ENCODE measurements at regions not wholly inside any gene's neighbourhood (a gene's known extent, or its start where the extent isn't known, plus 50 kb on each side); places are given as distances from the start of the nearest gene placed in this dataset.
"Not testable (repeated sequence)": the region's sequence is repeated elsewhere in the genome, so short reads cannot be mapped to it uniquely, and the experiment has no call there.

- Histone ChIP-seq H3K36me3 (ENCODE audit: control insufficient read depth in 3 of 3, insufficient read depth in 2 of 3, low read depth in 1 of 3, low read length in 3 of 3) (no peaks in the 10 kb centered on the region), H3K4me1 (ENCODE audit: control insufficient read depth in 3 of 3, insufficient read depth in 2 of 3, low read depth in 1 of 3, low read length in 2 of 3) (no peaks in the 10 kb centered on the region), H3K9me3 (ENCODE audit: control insufficient read depth in 2 of 2, insufficient read depth in 1 of 2, low read depth in 1 of 2, low read length in 1 of 2) (peaks cover 0 to 14% of the 10 kb centered on the region in 2 donors), H3K27me3 (ENCODE audit: control insufficient read depth in 3 of 3, insufficient read depth in 3 of 3, low read length in 3 of 3) (no peaks in the 10 kb centered on the region), H3K4me3 (ENCODE audit: low read depth in 1 of 3, low read length in 3 of 3) (no peak overlapping the region), H3K27ac (ENCODE audit: low read depth in 1 of 3, low read length in 2 of 3) (no peak overlapping the region)
- WGBS, 3 donors = 72 to 86% (median 77%) methylated on average over 1 of the region's 1 CpG
- DNase-seq (peak in 1 of 2 donors; percentile 17), FAIRE-seq (no peak)
These were observed 521.4 kb downstream of the PCDH7 start for GRCh38 chr4:31241504-31242106.

- WGBS, 3 donors = 76 to 88% (median 79%) methylated on average over 1 of the region's 1 CpG
- Histone ChIP-seq H3K4me1 (ENCODE audit: control insufficient read depth in 3 of 3, insufficient read depth in 2 of 3, low read depth in 1 of 3, low read length in 2 of 3) (no peaks in the 10 kb centered on the region), H3K36me3 (ENCODE audit: control insufficient read depth in 3 of 3, insufficient read depth in 2 of 3, low read depth in 1 of 3, low read length in 3 of 3) (no peaks in the 10 kb centered on the region), H3K27me3 (ENCODE audit: control insufficient read depth in 3 of 3, insufficient read depth in 3 of 3, low read length in 3 of 3) (no peaks in the 10 kb centered on the region), H3K9me3 (ENCODE audit: control insufficient read depth in 2 of 2, insufficient read depth in 1 of 2, low read depth in 1 of 2, low read length in 1 of 2) (no peaks in the 10 kb centered on the region), H3K4me3 (ENCODE audit: low read depth in 1 of 3, low read length in 3 of 3) (no peak overlapping the region), H3K27ac (ENCODE audit: low read depth in 1 of 3, low read length in 2 of 3) (no peak overlapping the region)
- FAIRE-seq = no peak
- no peak for DNase-seq
These were observed 526.7 kb downstream of the PCDH7 start for GRCh38 chr4:31246856-31247255.

- FAIRE-seq = no peak
- Histone ChIP-seq H3K4me1 (ENCODE audit: control insufficient read depth in 3 of 3, insufficient read depth in 2 of 3, low read depth in 1 of 3, low read length in 2 of 3) (no peaks in the 10 kb centered on the region), H3K36me3 (ENCODE audit: control insufficient read depth in 3 of 3, insufficient read depth in 2 of 3, low read depth in 1 of 3, low read length in 3 of 3) (no peaks in the 10 kb centered on the region), H3K4me3 (ENCODE audit: low read depth in 1 of 3, low read length in 3 of 3) (no peak overlapping the region), H3K27ac (ENCODE audit: low read depth in 1 of 3, low read length in 2 of 3) (no peak overlapping the region), H3K27me3 (ENCODE audit: control insufficient read depth in 3 of 3, insufficient read depth in 3 of 3, low read length in 3 of 3) (no peaks in the 10 kb centered on the region), H3K9me3 (ENCODE audit: control insufficient read depth in 2 of 2, insufficient read depth in 1 of 2, low read depth in 1 of 2, low read length in 1 of 2) (peaks cover 0 to 4% of the 10 kb centered on the region in 2 donors)
- DNase-seq = no peak
- 94 to 96% (median 96%) methylated on average over 15 of the region's 15 CpGs for WGBS, 3 donors
These were observed 539.0 kb downstream of the PCDH7 start for GRCh38 chr4:31259119-31259518.

- Histone ChIP-seq H3K27me3 (ENCODE audit: control insufficient read depth in 3 of 3, insufficient read depth in 3 of 3, low read length in 3 of 3) (no peaks in the 10 kb centered on the region), H3K9me3 (ENCODE audit: control insufficient read depth in 2 of 2, insufficient read depth in 1 of 2, low read depth in 1 of 2, low read length in 1 of 2) (peaks cover 0 to 4% of the 10 kb centered on the region in 2 donors), H3K4me3 (ENCODE audit: low read depth in 1 of 3, low read length in 3 of 3) (no peak overlapping the region), H3K4me1 (ENCODE audit: control insufficient read depth in 3 of 3, insufficient read depth in 2 of 3, low read depth in 1 of 3, low read length in 2 of 3) (no peaks in the 10 kb centered on the region), H3K27ac (ENCODE audit: low read depth in 1 of 3, low read length in 2 of 3) (no peak overlapping the region), H3K36me3 (ENCODE audit: control insufficient read depth in 3 of 3, insufficient read depth in 2 of 3, low read depth in 1 of 3, low read length in 3 of 3) (no peaks in the 10 kb centered on the region)
- no peak for DNase-seq
- no peak for FAIRE-seq
- WGBS, 3 donors = 7 to 31% (median 17%) methylated on average over 2 of the region's 2 CpGs
These were observed 541.5 kb downstream of the PCDH7 start for GRCh38 chr4:31261632-31262031.

GRCh38 chr4:31266094-31266493, 545.9 kb downstream of the PCDH7 start:
- FAIRE-seq; H3K36me3 ChIP-seq (ENCODE audit: control insufficient read depth in 3 of 3, insufficient read depth in 2 of 3, low read depth in 1 of 3, low read length in 3 of 3); H3K9me3 ChIP-seq (ENCODE audit: control insufficient read depth in 2 of 2, insufficient read depth in 1 of 2, low read depth in 1 of 2, low read length in 1 of 2); H3K27ac ChIP-seq (ENCODE audit: low read depth in 1 of 3, low read length in 2 of 3); DNase-seq; H3K27me3 ChIP-seq (ENCODE audit: control insufficient read depth in 3 of 3, insufficient read depth in 3 of 3, low read length in 3 of 3); H3K4me1 ChIP-seq (ENCODE audit: control insufficient read depth in 3 of 3, insufficient read depth in 2 of 3, low read depth in 1 of 3, low read length in 2 of 3); H3K4me3 ChIP-seq (ENCODE audit: low read depth in 1 of 3, low read length in 3 of 3): not testable (repeated sequence)
- WGBS, 3 donors = 90 to 97% (median 93%) methylated on average over 4 of the region's 4 CpGs

GRCh38 chr4:31272331-31273061, 552.3 kb downstream of the PCDH7 start:
- H3K4me3 ChIP-seq (ENCODE audit: low read depth in 1 of 3, low read length in 3 of 3) = no peak overlapping the region
- peak overlapping the region in 1 of 3 donors; percentile 20 for H3K27ac ChIP-seq (ENCODE audit: low read depth in 1 of 3, low read length in 2 of 3)
- H3K36me3 ChIP-seq (ENCODE audit: control insufficient read depth in 3 of 3, insufficient read depth in 2 of 3, low read depth in 1 of 3, low read length in 3 of 3) = no peaks in the 10 kb centered on the region
- DNase-seq (peak; percentile 48 to 52), FAIRE-seq (no peak)
- H3K27me3 ChIP-seq (ENCODE audit: control insufficient read depth in 3 of 3, insufficient read depth in 3 of 3, low read length in 3 of 3) = no peaks in the 10 kb centered on the region
- 24 to 62% (median 39%) methylated on average over 6 of the region's 6 CpGs for WGBS, 3 donors
- peaks cover 0 to 3% (median 0%) of the 10 kb centered on the region in 3 donors for H3K4me1 ChIP-seq (ENCODE audit: control insufficient read depth in 3 of 3, insufficient read depth in 2 of 3, low read depth in 1 of 3, low read length in 2 of 3)
- H3K9me3 ChIP-seq (ENCODE audit: control insufficient read depth in 2 of 2, insufficient read depth in 1 of 2, low read depth in 1 of 2, low read length in 1 of 2) = no peaks in the 10 kb centered on the region

DNA sequence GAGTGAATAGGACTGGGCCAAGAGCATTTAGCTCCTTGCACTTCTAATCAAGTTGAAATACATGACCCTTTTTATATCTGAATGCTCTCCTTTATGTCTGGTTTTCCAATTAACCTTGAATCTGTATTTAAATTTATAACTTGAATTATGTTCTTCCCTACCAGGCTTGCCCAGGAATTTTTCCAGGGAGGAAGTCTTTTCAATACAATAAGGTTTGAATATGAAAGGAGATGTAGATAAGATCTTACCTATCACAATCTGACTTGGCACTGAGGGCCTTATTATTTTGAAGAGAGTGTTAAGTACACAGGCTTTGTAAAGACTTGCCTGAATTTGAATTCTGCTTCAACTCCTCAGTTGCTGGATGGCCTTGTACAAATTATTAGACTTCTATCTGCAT, 555.7 kb downstream of the PCDH7 start:
- FAIRE-seq (no peak), DNase-seq (peak; percentile 2 to 21)
- Histone ChIP-seq H3K9me3 (ENCODE audit: control insufficient read depth in 2 of 2, insufficient read depth in 1 of 2, low read depth in 1 of 2, low read length in 1 of 2) (no peaks in the 10 kb centered on the region), H3K4me1 (ENCODE audit: control insufficient read depth in 3 of 3, insufficient read depth in 2 of 3, low read depth in 1 of 3, low read length in 2 of 3) (peaks cover 0 to 3% (median 0%) of the 10 kb centered on the region in 3 donors), H3K27me3 (ENCODE audit: control insufficient read depth in 3 of 3, insufficient read depth in 3 of 3, low read length in 3 of 3) (no peaks in the 10 kb centered on the region), H3K4me3 (ENCODE audit: low read depth in 1 of 3, low read length in 3 of 3) (no peak overlapping the region), H3K27ac (ENCODE audit: low read depth in 1 of 3, low read length in 2 of 3) (peak overlapping the region in 1 of 3 donors; percentile 5), H3K36me3 (ENCODE audit: control insufficient read depth in 3 of 3, insufficient read depth in 2 of 3, low read depth in 1 of 3, low read length in 3 of 3) (no peaks in the 10 kb centered on the region)

GRCh38 chr4:31283679-31284078, 563.5 kb downstream of the PCDH7 start:
- peak; percentile 60 to 89 for DNase-seq
- FAIRE-seq = peak; percentile 30
- peaks cover 0 to 4% (median 0%) of the 10 kb centered on the region in 3 donors for H3K4me1 ChIP-seq (ENCODE audit: control insufficient read depth in 3 of 3, insufficient read depth in 2 of 3, low read depth in 1 of 3, low read length in 2 of 3)
- WGBS, 3 donors = 8 to 59% (median 33%) methylated on average over 4 of the region's 4 CpGs
- peak overlapping the region in 1 of 3 donors; percentile 71 for H3K27ac ChIP-seq (ENCODE audit: low read depth in 1 of 3, low read length in 2 of 3)
- H3K9me3 ChIP-seq (ENCODE audit: control insufficient read depth in 2 of 2, insufficient read depth in 1 of 2, low read depth in 1 of 2, low read length in 1 of 2) = peaks cover 0 to 9% of the 10 kb centered on the region in 2 donors
- H3K36me3 ChIP-seq (ENCODE audit: control insufficient read depth in 3 of 3, insufficient read depth in 2 of 3, low read depth in 1 of 3, low read length in 3 of 3) = no peaks in the 10 kb centered on the region
- no peak overlapping the region for H3K4me3 ChIP-seq (ENCODE audit: low read depth in 1 of 3, low read length in 3 of 3)
- H3K27me3 ChIP-seq (ENCODE audit: control insufficient read depth in 3 of 3, insufficient read depth in 3 of 3, low read length in 3 of 3) = no peaks in the 10 kb centered on the region

Data from small intestine (tissue), 7 donors.